ENCODE measurements at regions not wholly inside any gene's neighbourhood (a gene's known extent, or its start where the extent isn't known, plus 50 kb on each side); places are given as distances from the start of the nearest gene placed in this dataset.

- TF ChIP-seq TEAD4 (IDR thresholded peaks at IDR 0.05) (no peak), ZBTB7A (IDR thresholded peaks at IDR 0.05; ENCODE audit: low read depth) (no peak), REST (IDR thresholded peaks at IDR 0.05; ENCODE audit: low read depth) (no peak), TCF12 (IDR thresholded peaks at IDR 0.05; ENCODE audit: low read depth) (no peak), EGR1 (IDR thresholded peaks at IDR 0.05) (no peak), CREB1 (IDR thresholded peaks at IDR 0.05; ENCODE audit: low read depth) (no peak), MAX (IDR thresholded peaks at IDR 0.05) (no peak), RAD21 (IDR thresholded peaks at IDR 0.05; ENCODE audit: low read depth) (no peak), EP300 (IDR thresholded peaks at IDR 0.05; ENCODE audit: borderline replicate concordance) (no peak)
Measured at GRCh38 chr2:7691961-7692656, 774.9 kb downstream of the RNF144A start.

GRCh38 chr2:7692657-7693161 is 775.5 kb downstream of the RNF144A start:
- TF ChIP-seq TCF12 (IDR thresholded peaks at IDR 0.05; ENCODE audit: low read depth) (no peak), EGR1 (IDR thresholded peaks at IDR 0.05) (no peak), CEBPB (IDR thresholded peaks at IDR 0.05) (no peak)

- no peak for TF ChIP-seq TCF12 (IDR thresholded peaks at IDR 0.05; ENCODE audit: low read depth)
- TF ChIP-seq REST (IDR thresholded peaks at IDR 0.05; ENCODE audit: low read depth) = no peak
- no peak for TF ChIP-seq FOXM1 (IDR thresholded peaks at IDR 0.05; ENCODE audit: borderline replicate concordance, low read depth)
Measured at GRCh38 chr2:7693246-7694075, 776.2 kb downstream of the RNF144A start.

GRCh38 chr2:7694076-7694985 is 777.1 kb downstream of the RNF144A start:
- no peak for TF ChIP-seq TEAD4 (IDR thresholded peaks at IDR 0.05)
- no peak for TF ChIP-seq USF1 (IDR thresholded peaks at IDR 0.05)
- TF ChIP-seq EP300 (IDR thresholded peaks at IDR 0.05; ENCODE audit: borderline replicate concordance) = no peak
- TF ChIP-seq NFIC (IDR thresholded peaks at IDR 0.05) = no peak
- TF ChIP-seq REST (IDR thresholded peaks at IDR 0.05; ENCODE audit: low read depth) = no peak
- no peak for TF ChIP-seq YY1 (IDR thresholded peaks at IDR 0.05; ENCODE audit: low read depth)
- TF ChIP-seq RAD21 (IDR thresholded peaks at IDR 0.05; ENCODE audit: low read depth) = no peak
- no peak for TF ChIP-seq FOXM1 (IDR thresholded peaks at IDR 0.05; ENCODE audit: borderline replicate concordance, low read depth)
- TF ChIP-seq CREB1 (IDR thresholded peaks at IDR 0.05; ENCODE audit: low read depth) = no peak
- TF ChIP-seq ZBTB7A (IDR thresholded peaks at IDR 0.05; ENCODE audit: low read depth) = no peak
- no peak for TF ChIP-seq EGR1 (IDR thresholded peaks at IDR 0.05)
- no peak for TF ChIP-seq CEBPB (IDR thresholded peaks at IDR 0.05)
- TF ChIP-seq MAX (IDR thresholded peaks at IDR 0.05) = no peak
- TF ChIP-seq TAF1 (IDR thresholded peaks at IDR 0.05; ENCODE audit: low read depth) = no peak
- no peak for TF ChIP-seq TCF12 (IDR thresholded peaks at IDR 0.05; ENCODE audit: low read depth)
